GM19023 (cell line): ENCODE measurements at regions not wholly inside any gene's neighbourhood (a gene's known extent, or its start where the extent isn't known, plus 50 kb on each side); places are given as distances from the start of the nearest gene placed in this dataset.

Experiments
- ATAC-seq: cut with Tn5 transposase; IDR thresholded peaks from one replicate; pipeline ENCODE4 v1.9.1; 2021; ENCODE audit warnings: mild to moderate bottlenecking, moderate library complexity; ENCODE audit not compliant: unreplicated experiment

DNA sequence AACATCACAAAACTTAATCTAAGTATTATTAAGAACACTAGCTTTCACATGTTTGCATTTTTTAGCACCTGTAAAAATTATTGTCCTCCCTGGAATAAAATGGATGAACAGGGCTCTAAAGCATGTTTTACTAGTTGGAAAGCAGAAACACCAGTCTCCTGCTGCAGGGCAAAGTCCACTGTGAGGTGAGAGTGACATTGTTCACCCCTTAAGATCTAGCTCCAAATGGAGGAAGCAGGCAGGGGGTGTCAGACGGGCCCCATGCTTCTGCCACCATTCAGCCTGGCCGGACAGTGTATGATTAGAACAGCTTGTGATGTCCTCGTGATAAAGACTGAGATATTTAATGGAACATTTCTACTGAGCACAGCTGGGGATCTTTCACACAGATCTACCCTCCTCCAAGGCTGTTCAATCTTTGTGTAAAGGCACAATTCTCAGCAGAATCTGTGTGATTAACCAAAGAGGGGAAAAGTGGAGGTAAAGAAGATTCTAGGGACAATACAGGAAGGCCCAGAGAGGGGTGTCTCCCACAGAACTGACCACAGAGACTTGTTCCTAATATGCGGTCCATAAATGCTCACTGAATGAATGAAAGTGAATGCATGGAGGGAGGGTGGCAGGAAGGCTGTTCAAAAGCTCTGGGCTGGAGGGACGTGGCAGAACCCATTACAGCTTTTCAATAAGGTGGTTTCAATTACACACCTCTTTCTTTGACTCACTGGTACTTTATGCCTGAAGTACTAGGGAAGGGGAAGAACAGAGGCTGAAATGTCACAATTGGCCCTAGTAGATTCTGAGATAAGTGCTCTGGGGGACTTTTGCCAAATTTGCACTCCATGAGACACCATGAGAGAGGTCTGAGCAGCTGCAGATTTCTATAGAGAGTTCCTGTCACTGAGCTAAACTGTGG is 239.1 kb upstream of the ARHGAP20 start:
- no peak for ATAC-seq

DNA sequence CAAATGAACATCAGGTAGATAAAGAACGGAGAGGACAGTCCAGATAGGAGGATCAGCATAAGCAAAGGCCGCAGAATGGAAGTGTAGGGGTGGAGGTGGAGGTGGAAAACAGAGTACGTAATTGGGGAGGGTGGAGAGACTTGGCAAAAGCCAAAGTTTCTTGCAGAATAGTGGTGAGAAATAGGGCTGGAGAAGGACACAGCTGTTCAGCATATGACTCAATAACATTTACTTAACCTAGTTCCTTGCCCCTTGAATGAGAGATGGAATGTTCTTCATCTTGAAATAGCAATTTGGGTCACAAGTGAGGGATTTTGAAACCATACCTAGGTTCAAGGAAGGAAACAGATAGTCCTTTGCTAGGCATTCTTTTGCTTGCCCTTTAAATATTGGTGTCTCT is 235.9 kb upstream of the ARHGAP20 start:
- no peak for ATAC-seq

DNA sequence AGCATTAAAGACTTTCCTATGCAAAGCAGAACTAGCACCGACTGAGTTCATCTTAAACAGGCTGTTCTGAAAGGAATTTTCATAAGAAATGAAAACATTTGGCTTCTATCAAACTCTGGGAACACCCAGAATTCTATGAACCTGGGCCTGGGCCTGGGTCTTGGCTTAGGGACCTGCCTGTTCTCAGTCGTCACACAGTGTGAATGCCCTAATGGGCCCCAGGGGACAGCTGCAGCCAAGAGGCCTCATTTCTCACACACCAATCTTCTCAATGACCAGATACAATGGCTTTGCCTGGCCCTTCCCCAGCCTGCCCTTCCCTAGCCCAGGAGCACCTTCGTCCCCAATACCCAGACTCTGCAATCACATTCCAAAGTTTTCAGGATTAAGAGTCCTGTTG is 234.9 kb upstream of the ARHGAP20 start:
- ATAC-seq: no peak

DNA sequence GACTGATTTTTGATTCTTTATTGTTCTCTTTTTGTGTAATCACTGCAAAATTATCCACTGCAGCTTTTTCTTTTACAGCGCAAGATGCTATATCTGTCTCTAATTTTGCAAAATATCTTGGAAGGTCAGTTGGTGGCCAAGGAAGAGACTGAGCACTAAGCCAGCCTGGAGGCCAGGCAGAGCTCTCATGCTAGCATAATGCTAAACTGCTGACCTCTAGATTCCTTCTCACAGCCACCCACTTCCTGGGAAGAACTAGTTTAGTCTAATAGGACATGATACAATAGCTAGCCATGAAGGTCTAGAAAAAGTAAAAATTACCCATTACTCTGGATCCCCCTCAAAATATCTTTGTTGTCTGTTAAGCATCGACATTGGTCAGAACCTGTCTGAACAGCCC is 227.2 kb upstream of the ARHGAP20 start:
- ATAC-seq: no peak

DNA sequence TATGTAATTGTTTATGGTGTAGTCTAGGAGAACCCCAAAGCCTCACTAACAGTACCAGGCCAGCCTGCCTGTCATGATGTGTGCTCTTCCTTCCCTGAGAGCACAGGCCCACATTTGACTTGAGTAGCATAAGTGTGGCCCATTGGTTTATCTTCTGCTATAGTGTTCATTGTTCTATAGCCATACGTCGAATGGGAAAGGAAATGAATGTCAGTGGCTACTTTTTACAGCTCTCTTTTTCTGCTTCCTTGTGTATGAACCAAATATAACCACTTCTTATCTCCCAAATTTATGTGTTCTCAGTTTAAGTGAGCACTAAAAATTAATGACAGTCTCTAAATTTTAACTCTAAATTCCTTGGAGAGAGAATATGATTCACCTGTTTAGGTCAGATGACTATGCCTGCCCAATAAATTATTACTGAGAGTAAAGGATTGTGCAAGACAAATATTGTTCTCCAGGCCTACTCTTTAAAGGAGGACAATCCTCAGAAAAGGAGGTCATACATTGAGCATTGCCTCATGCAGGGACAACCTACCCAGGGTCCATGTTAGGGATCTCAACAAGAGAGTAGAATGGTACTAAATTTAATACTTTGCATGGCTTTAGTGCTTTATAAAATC is 222.9 kb upstream of the ARHGAP20 start:
- no peak for ATAC-seq

DNA sequence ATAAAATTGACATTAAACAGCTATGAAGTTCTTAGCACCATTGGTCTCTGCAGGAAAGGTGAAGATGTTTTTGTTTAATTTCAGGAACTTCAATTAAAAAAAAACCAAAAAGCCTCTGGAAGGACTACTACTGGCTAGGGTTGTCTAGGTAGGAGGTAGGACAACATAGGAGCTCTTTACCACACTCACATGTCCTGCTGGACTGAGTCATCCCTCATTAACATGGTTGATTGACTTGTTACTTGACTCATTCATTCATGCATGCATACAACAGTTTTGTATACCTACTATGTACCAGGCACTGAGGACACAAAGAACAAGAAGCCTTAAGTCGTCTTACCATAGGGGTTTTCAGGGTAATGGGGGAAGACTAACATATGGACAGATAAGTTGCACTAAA is 216.9 kb upstream of the ARHGAP20 start:
- no peak for ATAC-seq

DNA sequence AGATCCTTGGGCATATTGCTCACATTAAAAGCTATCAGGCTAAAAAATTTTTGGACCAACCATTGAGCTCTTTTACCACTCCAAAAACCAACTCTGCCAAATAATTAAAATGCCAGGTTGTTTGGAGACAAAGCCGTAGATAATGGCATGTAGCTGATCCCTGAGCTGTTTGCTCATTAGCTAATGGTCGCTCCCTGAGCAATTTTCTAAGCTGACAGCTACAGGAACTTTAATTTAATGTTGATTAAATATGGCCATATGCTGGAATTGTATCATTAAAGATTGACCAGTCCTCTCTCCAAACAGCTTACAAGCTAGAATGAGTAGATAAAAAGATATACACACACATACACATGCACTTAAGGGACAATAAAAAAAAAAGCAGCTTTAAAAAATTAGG is 216.2 kb upstream of the ARHGAP20 start:
- no peak for ATAC-seq

DNA sequence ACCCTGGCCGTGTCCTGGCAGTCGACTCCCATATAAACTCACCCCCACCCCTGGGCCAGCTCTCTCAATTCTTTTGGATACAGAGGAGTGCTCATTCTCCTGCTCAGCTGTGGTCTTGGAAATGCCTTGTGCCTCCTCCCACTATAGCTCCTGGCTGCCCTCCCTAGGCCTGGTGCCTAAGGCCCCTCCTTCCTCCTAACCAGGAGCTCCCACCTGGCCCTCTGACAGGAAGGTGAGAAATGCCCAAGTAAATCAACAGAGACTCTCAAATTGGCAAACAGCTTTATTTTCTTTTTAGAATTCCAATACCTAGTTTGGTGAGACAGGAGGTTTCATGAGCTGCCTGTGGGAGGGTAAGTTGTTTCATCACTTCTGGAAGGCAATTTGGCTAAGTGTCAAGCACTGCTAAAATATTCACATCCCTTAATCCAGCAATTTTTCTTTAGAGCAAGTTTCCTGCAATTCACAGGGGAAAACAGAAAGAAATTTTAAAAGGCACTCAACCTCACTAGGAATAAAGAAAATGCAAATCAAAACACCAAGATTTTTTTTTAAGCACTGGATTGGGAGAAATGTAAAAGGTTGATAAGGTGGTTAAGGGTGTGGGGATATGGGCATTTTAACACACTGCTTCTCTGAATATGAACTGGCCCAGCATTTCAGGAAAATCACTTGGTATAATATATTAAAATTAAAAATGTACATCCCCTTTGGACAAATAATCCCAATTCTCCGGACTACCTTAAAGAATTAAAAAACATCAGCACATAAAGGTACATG is 209.7 kb upstream of the ARHGAP20 start:
- no peak for ATAC-seq

DNA sequence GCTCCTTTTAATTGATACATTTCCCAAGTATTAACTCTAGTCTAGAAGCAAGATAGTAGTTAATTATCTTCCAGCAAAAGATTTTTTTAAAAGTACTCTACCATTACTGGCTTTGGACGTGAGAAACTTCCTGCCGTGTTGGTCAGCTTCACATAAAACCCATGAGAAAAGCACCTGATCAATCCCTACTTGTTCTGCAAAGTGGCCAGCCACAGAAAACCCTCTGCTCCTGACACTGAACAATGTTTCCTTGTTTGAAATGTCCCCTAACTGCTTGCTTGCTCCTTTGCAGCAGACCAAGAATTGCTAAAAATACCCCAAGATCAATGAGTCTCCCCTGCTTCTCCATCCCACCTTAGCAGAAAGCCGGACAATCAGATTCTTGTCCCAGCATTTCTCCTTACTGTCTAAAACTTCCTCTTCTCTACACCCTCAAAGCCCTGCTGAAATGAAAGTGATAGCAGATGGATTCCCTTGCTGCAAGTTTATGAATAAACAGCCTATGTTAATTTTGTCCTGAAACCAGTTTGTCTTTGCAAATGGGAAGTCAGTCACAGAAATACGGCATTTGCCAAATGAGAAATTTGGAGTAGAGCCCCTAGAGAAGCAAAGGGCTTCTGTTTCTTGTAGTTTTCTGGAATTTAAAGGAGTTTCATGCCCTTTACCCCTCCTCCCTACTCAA is 207.1 kb upstream of the ARHGAP20 start:
- peak; percentile 63 for ATAC-seq

DNA sequence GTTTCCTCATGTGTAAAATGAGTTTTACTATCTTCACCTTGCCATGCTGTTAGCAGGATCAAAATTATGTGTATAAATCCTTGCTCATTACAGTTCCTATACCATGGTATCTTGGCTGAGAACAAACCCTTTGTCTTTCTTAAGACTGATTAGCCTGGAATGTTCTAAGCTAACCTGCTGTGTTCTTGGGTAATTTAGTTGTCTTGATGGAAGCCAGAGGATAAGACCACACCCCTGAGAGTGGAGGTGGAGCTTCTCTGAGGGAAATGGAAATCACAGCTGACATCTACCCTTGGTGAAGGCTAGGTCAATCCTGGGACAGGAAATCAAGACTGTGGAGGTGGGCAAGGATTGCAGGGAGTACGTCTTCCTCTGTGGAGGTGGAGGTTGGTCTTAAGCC is 206.1 kb upstream of the ARHGAP20 start:
- no peak for ATAC-seq

DNA sequence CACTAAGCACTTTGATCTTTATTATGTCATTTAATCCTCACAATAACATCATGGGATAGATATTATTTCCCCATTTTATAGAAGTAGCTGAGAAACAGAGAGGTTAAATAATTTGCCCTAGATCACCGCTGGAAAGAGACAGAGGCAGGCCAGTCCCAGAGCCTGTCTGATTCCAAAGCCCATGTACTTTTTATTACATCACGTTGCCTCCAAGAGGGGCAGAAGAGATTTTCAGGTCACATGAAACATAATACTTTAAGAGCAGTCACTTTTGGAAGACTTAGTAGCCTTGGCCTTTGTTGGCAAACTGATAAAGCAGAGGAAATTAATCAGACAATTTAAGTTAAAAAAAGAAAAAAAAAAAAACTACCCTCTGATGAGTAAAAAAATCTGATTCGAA is 200.2 kb upstream of the ARHGAP20 start:
- no peak for ATAC-seq

DNA sequence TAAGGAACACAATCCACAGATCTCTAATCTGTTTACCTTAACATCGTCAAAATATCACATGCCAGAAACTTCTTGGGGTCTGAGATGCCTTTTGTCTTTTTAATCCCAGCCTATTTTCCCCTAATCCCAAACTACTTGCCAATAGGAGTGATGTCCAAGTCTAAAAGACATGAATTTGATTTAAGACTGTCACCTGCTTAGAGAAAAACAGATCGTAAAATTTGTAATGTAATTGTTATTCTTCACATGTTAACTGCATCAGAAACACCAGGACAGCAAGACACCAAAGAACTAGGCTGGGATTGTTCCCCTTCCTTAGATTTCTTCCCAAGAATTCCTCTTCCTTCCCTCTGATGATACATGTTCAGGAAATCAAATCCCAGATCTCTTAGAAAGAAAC is 198.1 kb upstream of the ARHGAP20 start:
- no peak for ATAC-seq

DNA sequence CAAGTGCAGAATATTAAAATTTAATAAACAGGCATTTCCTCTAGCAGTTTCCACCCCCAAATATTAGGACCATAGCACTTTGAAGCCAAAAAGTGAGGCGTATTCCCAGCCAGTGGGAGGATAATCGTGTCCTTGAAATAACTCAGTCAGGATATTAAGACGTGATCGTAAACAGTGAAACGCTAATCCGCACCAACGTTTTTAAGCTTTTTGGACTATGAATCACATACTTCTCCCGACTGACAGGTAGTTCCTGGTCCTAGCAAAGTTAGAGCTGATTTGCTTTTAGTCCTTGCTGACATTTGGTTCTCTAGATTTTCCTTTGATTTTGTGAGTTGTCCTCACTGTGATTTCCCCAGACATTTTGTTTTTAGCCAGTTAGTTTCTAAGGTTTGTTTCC is 197.1 kb upstream of the ARHGAP20 start:
- ATAC-seq: no peak

DNA sequence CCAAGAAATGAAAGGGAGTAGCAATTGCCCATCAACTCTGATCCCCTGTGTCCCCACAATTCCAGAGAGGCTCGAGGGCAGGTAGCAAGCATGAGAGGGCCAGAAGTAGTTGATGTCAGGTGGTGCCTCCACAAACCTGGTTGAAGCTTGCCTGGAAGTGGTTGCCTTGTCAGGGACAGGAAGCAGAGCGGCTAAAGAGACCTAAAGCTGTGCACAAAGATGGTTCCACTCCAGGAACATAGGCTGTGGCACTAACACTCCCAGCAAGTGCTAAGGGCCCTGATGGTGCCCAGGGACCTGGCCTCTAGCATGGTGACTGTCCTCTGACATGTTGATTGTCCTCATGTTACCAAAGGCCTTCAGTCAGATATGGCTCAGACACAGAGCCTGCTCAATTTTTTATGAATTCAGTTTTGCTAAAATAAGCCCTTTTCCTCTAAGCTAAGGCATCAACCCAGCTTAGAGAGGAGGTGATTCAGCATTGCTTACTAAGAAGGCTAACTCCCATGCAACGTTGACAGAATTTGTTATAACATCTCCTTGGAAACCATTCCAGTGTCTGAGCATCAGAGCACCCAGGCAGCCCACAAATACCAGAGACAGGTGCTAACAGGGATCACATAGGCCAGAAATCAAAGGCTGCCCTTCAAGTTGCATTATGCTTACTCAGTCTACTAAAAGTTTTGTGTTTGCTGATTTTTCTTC is 196.3 kb upstream of the ARHGAP20 start:
- no peak for ATAC-seq

DNA sequence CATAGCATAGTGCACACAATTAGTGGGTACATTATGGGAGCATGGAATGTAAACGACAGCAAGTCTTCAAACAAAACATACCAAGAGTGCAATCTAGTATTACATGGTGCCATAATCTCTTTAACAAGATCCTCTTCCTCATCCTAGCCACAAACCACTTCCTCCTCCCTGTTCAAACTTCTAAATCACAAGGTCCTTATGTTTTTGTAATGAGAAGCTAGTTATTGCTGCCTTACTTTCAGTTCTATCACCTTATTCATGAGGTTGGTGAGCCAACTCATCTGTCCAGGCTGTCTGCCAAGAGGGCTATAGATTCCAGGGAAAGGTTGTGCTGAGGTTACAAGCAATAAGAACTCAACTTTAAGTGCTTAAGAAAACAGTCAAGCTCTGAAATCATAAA is 195.4 kb upstream of the ARHGAP20 start:
- no peak for ATAC-seq

DNA sequence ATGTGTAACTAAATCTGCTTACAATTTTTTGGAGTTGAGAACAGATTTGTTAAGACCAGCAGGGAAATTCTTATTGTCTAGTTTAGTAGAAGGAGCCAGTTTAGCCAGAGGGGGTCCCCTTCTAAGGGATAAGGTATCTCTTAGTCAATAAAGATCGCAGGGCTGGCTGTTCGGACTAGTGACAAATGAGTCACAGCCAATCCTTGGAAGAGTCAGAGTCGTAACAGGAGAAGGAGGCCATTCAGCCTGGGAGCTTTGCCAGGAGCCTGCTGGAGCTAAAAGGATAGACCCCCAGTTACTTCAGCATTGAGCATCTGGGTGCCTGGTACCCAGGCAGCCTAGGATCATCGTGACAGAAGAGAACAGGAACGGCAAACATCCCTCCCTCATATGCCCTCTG is 191.6 kb upstream of the ARHGAP20 start:
- no peak for ATAC-seq

DNA sequence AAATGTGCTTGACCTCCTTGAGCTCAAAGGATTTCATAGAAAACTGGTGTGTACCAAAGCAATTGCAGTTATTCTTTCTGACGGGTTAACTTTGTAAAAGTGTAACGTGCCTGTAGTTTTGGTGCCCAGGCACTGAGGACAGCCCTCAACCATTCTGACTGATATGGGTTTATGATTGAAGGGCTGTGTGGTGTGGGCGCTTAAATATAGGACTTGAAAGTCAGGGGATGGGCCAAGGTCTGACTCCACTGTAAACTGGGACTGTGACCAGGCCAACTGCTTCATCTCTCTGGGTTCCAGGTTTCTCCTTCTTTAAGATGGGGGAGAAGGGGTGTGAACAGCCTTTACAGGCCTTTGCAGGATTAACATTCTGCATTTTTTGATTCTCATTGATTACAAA is 191.1 kb upstream of the ARHGAP20 start:
- ATAC-seq: no peak

DNA sequence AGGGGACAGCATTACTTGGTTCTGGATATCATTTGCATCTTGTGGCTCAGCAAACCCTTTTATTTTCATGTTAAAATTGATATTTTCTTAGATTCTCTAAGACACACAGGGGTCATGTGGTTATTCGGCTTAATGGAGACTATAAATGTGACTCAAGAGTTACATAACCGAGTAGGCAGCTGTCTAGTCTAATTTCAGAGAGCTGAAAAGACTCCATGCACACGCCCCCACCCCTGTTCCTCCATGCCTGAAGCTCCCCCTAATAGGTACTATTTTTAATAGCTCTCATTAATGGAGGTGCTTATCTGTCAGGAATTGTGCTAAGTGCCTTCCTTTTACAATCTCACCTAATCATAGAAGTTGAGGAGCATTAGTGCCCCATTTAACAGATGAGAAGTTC is 189.2 kb upstream of the ARHGAP20 start:
- no peak for ATAC-seq

DNA sequence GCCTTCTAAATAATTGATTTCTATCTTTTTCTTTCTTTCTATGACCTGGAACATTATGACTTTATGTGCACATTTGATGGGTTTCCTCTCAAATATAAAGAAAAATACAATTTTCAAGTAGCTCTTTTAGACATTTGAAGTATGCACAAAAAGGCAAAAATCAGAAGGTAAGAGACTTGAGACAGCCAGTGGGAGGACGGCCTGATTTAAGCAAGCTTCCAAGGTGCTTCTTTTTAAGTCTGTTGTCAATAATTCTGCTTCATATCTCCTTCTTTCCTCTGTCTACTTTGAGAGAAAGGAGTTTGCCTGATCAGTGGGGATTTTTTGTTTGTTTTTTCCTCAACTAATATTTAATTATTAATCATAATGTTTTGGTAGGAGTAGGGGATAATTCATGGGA is 188.2 kb upstream of the ARHGAP20 start:
- ATAC-seq: no peak

DNA sequence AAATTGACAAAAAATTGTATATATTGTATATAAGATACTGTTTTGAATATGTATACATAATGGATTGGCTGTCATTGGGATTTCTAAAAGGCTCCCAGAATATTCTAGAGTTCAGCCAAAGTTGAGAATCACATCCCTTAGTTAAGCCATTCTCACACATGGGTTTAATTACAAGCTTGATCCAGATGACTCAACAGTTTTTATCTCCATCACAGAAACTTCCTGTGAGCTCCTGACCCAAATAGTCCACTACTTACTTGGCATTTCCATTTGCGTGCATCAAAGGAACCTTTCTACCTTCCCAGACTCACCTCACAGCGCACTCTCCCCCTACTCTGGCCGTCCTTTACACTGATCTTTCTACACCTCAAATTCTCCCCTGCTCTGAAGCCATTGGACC is 184.8 kb upstream of the ARHGAP20 start:
- ATAC-seq: no peak

DNA sequence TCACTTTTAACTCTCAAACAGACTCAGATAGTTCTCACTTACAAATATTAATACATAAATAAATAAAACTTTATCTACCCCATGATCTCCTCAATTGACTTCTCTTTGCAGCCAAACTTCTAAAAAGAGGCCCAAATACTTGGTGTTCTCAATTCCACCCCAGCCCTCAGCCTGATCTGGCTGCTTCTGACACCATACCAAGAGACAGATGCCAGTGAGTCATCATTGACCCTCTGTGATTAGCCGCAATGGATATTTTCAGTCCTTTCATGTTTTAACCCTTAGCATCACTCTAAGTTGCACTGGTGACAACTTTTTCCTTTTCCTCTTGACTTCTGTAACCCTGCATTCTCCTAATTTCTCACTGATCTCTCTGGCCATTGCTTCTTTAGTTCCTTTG is 184.1 kb upstream of the ARHGAP20 start:
- no peak for ATAC-seq
